Naive thymus-derived CD8-positive, alpha-beta T cell (primary cell): ENCODE measurements at regions not wholly inside any gene's neighbourhood (a gene's known extent, or its start where the extent isn't known, plus 50 kb on each side); places are given as distances from the start of the nearest gene placed in this dataset.
"Not testable (repeated sequence)": the region's sequence is repeated elsewhere in the genome, so short reads cannot be mapped to it uniquely, and the experiment has no call there.

Source experiments
- ATAC-seq, 2 donors: fragments of 150-1000 bp; cut with Tn5 transposase in 1 of 2; sonication (Bioruptor Pico), chemical (Tn5 transposase) in 1 of 2; 1 replicate in 1 of 2; 2 replicates in 1 of 2; pipeline ENCODE4 v1.10.0; 2021; ENCODE audit warnings: mild to moderate bottlenecking in 2 of 2, moderate library complexity in 2 of 2
- POLR2A ChIA-PET: fragments of 350-600 bp; sonication (Branson Sonifier 250); formaldehyde crosslinking; loops from one replicate; lab custom pipeline; 2021; ENCODE audit warnings: antibody characterized with exemption; lab: Charles Lee
- DNase-seq, 10 donors: peaks; one replicate each; pipeline versions ENCODE4 v3.0.0 to v3.0.0-alpha.2; 2020 to 2022
- H3K27ac Mint-ChIP-seq, 10 donors: one replicate each; pipeline ENCODE4 v1.8.0; 2020 to 2022; ENCODE audit warnings: mild to moderate bottlenecking in 10 of 10, mixed read lengths in 10 of 10, moderate library complexity in 4 of 10, inconsistent platforms in 1 of 10
- H3K27me3 Mint-ChIP-seq, 5 donors: one replicate each; pipeline ENCODE4 v1.8.0; 2021 to 2022; ENCODE audit warnings: mixed read lengths in 5 of 5
- H3K36me3 Mint-ChIP-seq, 3 donors: one replicate each; pipeline ENCODE4 v1.8.0; 2020 to 2022; ENCODE audit warnings: mixed read lengths in 3 of 3, mild to moderate bottlenecking in 2 of 3, inconsistent platforms in 1 of 3
- H3K4me1 Mint-ChIP-seq, 4 donors: one replicate each; pipeline ENCODE4 v1.8.0; 2021 to 2022; ENCODE audit warnings: mixed read lengths in 4 of 4
- H3K4me3 Mint-ChIP-seq, 10 donors: one replicate each; pipeline ENCODE4 v1.8.0; 2020 to 2022; ENCODE audit warnings: mild to moderate bottlenecking in 10 of 10, mixed read lengths in 10 of 10, moderate library complexity in 6 of 10, inconsistent platforms in 1 of 10
- H3K9me3 Mint-ChIP-seq, 9 donors: one replicate each; pipeline ENCODE4 v1.8.0; 2020 to 2022; ENCODE audit warnings: mixed read lengths in 9 of 9, mild to moderate bottlenecking in 3 of 9, inconsistent platforms in 1 of 9, moderate library complexity in 1 of 9

GRCh38 chr7:152905949-152906348, 146.4 kb downstream of the ACTR3B start:
- POLR2A ChIA-PET: no interaction called here
- Mint-ChIP-seq H3K36me3 (no peaks in the 10 kb centered on the region), H3K27me3 (no peaks in the 10 kb centered on the region), H3K27ac (no peak overlapping the region), H3K4me1 (no peaks in the 10 kb centered on the region), H3K4me3 (no peak overlapping the region), H3K9me3 (peaks cover 0 to under 1% (median 0%) of the 10 kb centered on the region in 9 donors)
- ATAC-seq (no peak), DNase-seq (no peak)

- H3K4me1 Mint-ChIP-seq: no peaks in the 10 kb centered on the region
- POLR2A ChIA-PET: no interaction called here
- no peak overlapping the region for H3K27ac Mint-ChIP-seq
- ATAC-seq (no peak), DNase-seq (no peak)
- no peak overlapping the region for H3K4me3 Mint-ChIP-seq
- no peaks in the 10 kb centered on the region for H3K9me3 Mint-ChIP-seq
- H3K36me3 Mint-ChIP-seq: no peaks in the 10 kb centered on the region
- H3K27me3 Mint-ChIP-seq: no peaks in the 10 kb centered on the region
Measured at GRCh38 chr7:152907042-152907761, 147.7 kb downstream of the ACTR3B start.

- H3K4me1 Mint-ChIP-seq: no peaks in the 10 kb centered on the region
- H3K9me3 Mint-ChIP-seq: no peaks in the 10 kb centered on the region
- DNase-seq: no peak
- no peaks in the 10 kb centered on the region for H3K27me3 Mint-ChIP-seq
- H3K36me3 Mint-ChIP-seq: no peaks in the 10 kb centered on the region
- POLR2A ChIA-PET: no interaction called here
- no peak for ATAC-seq
- no peak overlapping the region for H3K27ac Mint-ChIP-seq
- H3K4me3 Mint-ChIP-seq: no peak overlapping the region
Measured at GRCh38 chr7:152909280-152909679, 149.7 kb downstream of the ACTR3B start.

GRCh38 chr7:152909683-152910544, 150.4 kb downstream of the ACTR3B start:
- Mint-ChIP-seq H3K4me1 (no peaks in the 10 kb centered on the region), H3K36me3 (no peaks in the 10 kb centered on the region), H3K4me3 (no peak overlapping the region), H3K27me3 (no peaks in the 10 kb centered on the region), H3K27ac (no peak overlapping the region), H3K9me3 (no peaks in the 10 kb centered on the region)
- ATAC-seq: no peak
- POLR2A ChIA-PET: no interaction called here
- DNase-seq: no peak

- H3K4me3 Mint-ChIP-seq: no peak overlapping the region
- DNase-seq (no peak), ATAC-seq (no peak)
- H3K9me3 Mint-ChIP-seq: no peaks in the 10 kb centered on the region
- no peak overlapping the region for H3K27ac Mint-ChIP-seq
- POLR2A ChIA-PET: no interaction called here
- H3K4me1 Mint-ChIP-seq: no peaks in the 10 kb centered on the region
- no peaks in the 10 kb centered on the region for H3K27me3 Mint-ChIP-seq
- no peaks in the 10 kb centered on the region for H3K36me3 Mint-ChIP-seq
Measured at GRCh38 chr7:152910545-152911225, 151.1 kb downstream of the ACTR3B start.

GRCh38 chr7:152911226-152911560, 151.6 kb downstream of the ACTR3B start:
- Mint-ChIP-seq H3K4me3 (no peak overlapping the region), H3K27ac (no peak overlapping the region), H3K4me1 (no peaks in the 10 kb centered on the region), H3K9me3 (no peaks in the 10 kb centered on the region), H3K36me3 (no peaks in the 10 kb centered on the region), H3K27me3 (no peaks in the 10 kb centered on the region)
- DNase-seq (no peak), ATAC-seq (no peak)
- POLR2A ChIA-PET: no interaction called here

- Mint-ChIP-seq H3K27ac (no peak overlapping the region), H3K4me1 (no peaks in the 10 kb centered on the region), H3K9me3 (peaks cover 0 to 2% (median 0%) of the 10 kb centered on the region in 9 donors), H3K36me3 (no peaks in the 10 kb centered on the region), H3K4me3 (no peak overlapping the region), H3K27me3 (no peaks in the 10 kb centered on the region)
- ATAC-seq: no peak
- POLR2A ChIA-PET: no interaction called here
- DNase-seq: no peak
Measured at GRCh38 chr7:152911922-152912321, 152.4 kb downstream of the ACTR3B start.

- ATAC-seq (no peak), DNase-seq (no peak)
- Mint-ChIP-seq H3K4me1 (no peaks in the 10 kb centered on the region), H3K27ac (no peak overlapping the region), H3K27me3 (no peaks in the 10 kb centered on the region), H3K4me3 (no peak overlapping the region), H3K9me3 (peaks cover 0 to 3% (median 0%) of the 10 kb centered on the region in 9 donors), H3K36me3 (no peaks in the 10 kb centered on the region)
- POLR2A ChIA-PET: no interaction called here
Measured at GRCh38 chr7:152912511-152912910, 153.0 kb downstream of the ACTR3B start.

GRCh38 chr7:152913492-152913891, 153.9 kb downstream of the ACTR3B start:
- Mint-ChIP-seq H3K36me3 (peaks cover 0 to 8% (median 0%) of the 10 kb centered on the region in 3 donors), H3K27ac (no peak overlapping the region), H3K27me3 (no peaks in the 10 kb centered on the region), H3K9me3 (peaks cover 0 to 8% (median 2%) of the 10 kb centered on the region in 9 donors), H3K4me3 (no peak overlapping the region), H3K4me1 (no peaks in the 10 kb centered on the region)
- DNase-seq: no peak
- POLR2A ChIA-PET: no interaction called here
- no peak for ATAC-seq

- Mint-ChIP-seq H3K27ac (no peak overlapping the region), H3K27me3 (no peaks in the 10 kb centered on the region), H3K4me1 (no peaks in the 10 kb centered on the region), H3K9me3 (peaks cover 0 to 9% (median 2%) of the 10 kb centered on the region in 9 donors), H3K36me3 (peaks cover 0 to 8% (median 0%) of the 10 kb centered on the region in 3 donors), H3K4me3 (no peak overlapping the region)
- DNase-seq (no peak), ATAC-seq (no peak)
- POLR2A ChIA-PET: no interaction called here
Measured at GRCh38 chr7:152914014-152914844, 154.7 kb downstream of the ACTR3B start.

- H3K4me1 Mint-ChIP-seq, ATAC-seq, H3K36me3 Mint-ChIP-seq, POLR2A ChIA-PET, H3K27me3 Mint-ChIP-seq, H3K27ac Mint-ChIP-seq, H3K4me3 Mint-ChIP-seq, DNase-seq: not testable (repeated sequence)
- H3K9me3 Mint-ChIP-seq: peaks cover 0 to 14% (median 2%) of the 10 kb centered on the region in 9 donors
Measured at GRCh38 chr7:152914845-152915102, 155.2 kb downstream of the ACTR3B start.

- peaks cover 20 to 49% (median 31%) of the 10 kb centered on the region in 5 donors for H3K27me3 Mint-ChIP-seq
Measured at GRCh38 chr7:152922318-152923081, 162.9 kb downstream of the ACTR3B start.

More at GRCh38 chr7:152922318-152923081, 162.9 kb downstream of the ACTR3B start:
- POLR2A ChIA-PET: no interaction called here
- peaks cover 0 to 36% (median 19%) of the 10 kb centered on the region in 9 donors for H3K9me3 Mint-ChIP-seq
- H3K4me3 Mint-ChIP-seq: no peak overlapping the region
- DNase-seq (no peak), ATAC-seq (no peak)
- peaks cover 0 to 8% (median 6%) of the 10 kb centered on the region in 4 donors for H3K4me1 Mint-ChIP-seq
- H3K27ac Mint-ChIP-seq: no peak overlapping the region
- H3K36me3 Mint-ChIP-seq: peaks cover 6 to 25% (median 9%) of the 10 kb centered on the region in 3 donors
